Muscle of leg (tissue), 3 donors: ENCODE measurements at regions not wholly inside any gene's neighbourhood (a gene's known extent, or its start where the extent isn't known, plus 50 kb on each side); places are given as distances from the start of the nearest gene placed in this dataset.

ENCODE experiments used
- DNase-seq: peaks from one replicate; pipeline ENCODE4 v3.0.0; 2013
- H3K27ac ChIP-seq: one replicate; pipeline ENCODE4 v1.5.1; 2013; ENCODE audit warnings: mild to moderate bottlenecking, low read length, control low read depth
- H3K27me3 ChIP-seq: one replicate; pipeline ENCODE4 v1.6.1; 2013; ENCODE audit warnings: low read length; ENCODE audit not compliant: control insufficient read depth, insufficient read depth
- H3K36me3 ChIP-seq: one replicate; pipeline ENCODE4 v1.6.1; 2013; ENCODE audit warnings: low read length; ENCODE audit not compliant: control insufficient read depth, insufficient read depth
- H3K4me1 ChIP-seq: one replicate; pipeline ENCODE4 v1.6.1; 2013; ENCODE audit warnings: low read length; ENCODE audit not compliant: control insufficient read depth, insufficient read depth
- H3K4me3 ChIP-seq: one replicate; pipeline ENCODE4 v1.5.1; 2013; ENCODE audit warnings: low read length, control low read depth
- H3K9me3 ChIP-seq: replicated peaks from 2 replicates; pipeline ENCODE4 v1.6.1; 2013; ENCODE audit warnings: low read depth, low read length; ENCODE audit not compliant: control insufficient read depth
- WGBS: methylation state at CpG from one replicate; pipeline ENCODE4 v1.1.5; 2013; ENCODE audit warnings: missing lambda C conversion rate; ENCODE audit not compliant: insufficient coverage; 5-methylcytosine and 5-hydroxymethylcytosine counted together

DNA sequence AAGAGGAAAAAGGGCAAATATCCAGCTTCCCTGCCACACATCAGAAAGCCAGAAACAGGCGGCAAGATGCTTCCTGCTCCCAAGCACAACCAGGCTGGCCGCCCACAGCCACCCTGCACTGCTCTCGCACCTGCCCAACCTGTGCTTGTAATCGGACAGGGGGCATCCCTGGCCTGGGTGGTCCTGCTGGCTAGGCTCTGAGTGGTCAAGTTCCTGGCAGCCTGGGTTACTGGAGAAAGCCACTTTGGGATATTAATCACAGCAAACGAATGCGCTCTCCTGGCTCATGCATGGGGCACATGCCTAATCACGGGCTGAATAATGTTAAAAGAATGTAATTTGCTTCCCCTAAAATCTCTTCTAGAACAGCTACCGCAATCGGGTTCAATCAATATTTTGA lies 442.4 kb downstream of the MCTP2 start:
- Histone ChIP-seq H3K4me3 (no peak overlapping the region), H3K9me3 (no peaks in the 10 kb centered on the region), H3K27ac (no peak overlapping the region), H3K27me3 (no peaks in the 10 kb centered on the region), H3K4me1 (peaks cover 11% of the 10 kb centered on the region), H3K36me3 (no peaks in the 10 kb centered on the region)
- 88% methylated on average over 3 of the region's 9 CpGs for WGBS
- no peak for DNase-seq

DNA sequence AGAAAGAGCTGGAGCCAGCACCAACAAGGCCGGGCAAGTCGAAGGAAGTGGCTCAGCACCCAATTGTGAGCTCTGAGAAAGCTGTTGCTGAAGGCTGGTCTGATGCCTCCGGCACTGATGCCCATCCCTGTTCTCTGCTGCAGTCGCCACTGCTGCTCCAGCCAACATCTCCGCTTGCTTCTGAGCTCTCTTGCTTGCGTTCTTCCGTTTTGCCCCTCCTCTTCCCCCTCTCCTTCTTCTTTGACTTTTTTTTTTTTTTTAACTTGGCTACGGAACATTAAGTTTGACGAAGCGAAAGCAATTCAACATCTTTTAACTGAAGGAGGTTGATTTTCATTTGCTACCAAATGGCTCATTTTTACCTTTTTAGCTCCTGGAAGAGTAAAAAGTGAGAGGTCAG lies 442.9 kb downstream of the MCTP2 start:
- H3K4me3 ChIP-seq: no peak overlapping the region
- no peaks in the 10 kb centered on the region for H3K36me3 ChIP-seq
- no peak for DNase-seq
- no peaks in the 10 kb centered on the region for H3K27me3 ChIP-seq
- no peak overlapping the region for H3K27ac ChIP-seq
- WGBS: 81% methylated on average over 6 of the region's 10 CpGs
- no peaks in the 10 kb centered on the region for H3K9me3 ChIP-seq
- peaks cover 11% of the 10 kb centered on the region for H3K4me1 ChIP-seq

DNA sequence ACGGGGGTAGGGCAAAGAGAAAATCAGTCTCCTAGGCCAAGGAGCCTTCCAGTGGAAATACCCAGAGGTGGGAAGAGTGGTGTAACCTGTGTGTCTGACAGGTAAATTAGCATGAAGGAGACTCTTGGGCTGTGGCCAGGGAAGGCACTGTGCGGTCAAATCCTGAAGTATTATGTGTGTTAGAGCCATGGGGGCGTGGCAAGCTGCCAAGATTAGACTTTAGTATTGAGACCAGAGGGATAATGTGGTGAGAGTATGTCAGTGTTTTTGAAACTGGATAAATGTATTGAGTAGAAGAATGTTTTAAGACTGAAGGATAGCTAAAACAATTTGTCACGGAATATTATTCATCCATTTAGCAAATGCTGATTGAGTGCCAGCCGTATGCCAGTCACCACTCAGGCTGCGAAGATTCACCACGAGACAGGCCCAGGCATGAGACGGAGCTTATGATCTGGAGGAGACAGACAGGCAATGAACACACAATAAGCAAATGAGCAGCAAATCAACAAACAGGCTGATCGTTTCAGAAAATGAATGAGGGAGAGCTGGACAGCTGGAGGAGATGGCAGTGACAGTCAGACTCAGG lies 445.9 kb downstream of the MCTP2 start:
- DNase-seq: no peak
- no peaks in the 10 kb centered on the region for H3K36me3 ChIP-seq
- peaks cover 4% of the 10 kb centered on the region for H3K4me1 ChIP-seq
- no peak overlapping the region for H3K4me3 ChIP-seq
- WGBS: 65% methylated on average over 7 of the region's 9 CpGs
- H3K27ac ChIP-seq: no peak overlapping the region
- no peaks in the 10 kb centered on the region for H3K9me3 ChIP-seq
- H3K27me3 ChIP-seq: no peaks in the 10 kb centered on the region

DNA sequence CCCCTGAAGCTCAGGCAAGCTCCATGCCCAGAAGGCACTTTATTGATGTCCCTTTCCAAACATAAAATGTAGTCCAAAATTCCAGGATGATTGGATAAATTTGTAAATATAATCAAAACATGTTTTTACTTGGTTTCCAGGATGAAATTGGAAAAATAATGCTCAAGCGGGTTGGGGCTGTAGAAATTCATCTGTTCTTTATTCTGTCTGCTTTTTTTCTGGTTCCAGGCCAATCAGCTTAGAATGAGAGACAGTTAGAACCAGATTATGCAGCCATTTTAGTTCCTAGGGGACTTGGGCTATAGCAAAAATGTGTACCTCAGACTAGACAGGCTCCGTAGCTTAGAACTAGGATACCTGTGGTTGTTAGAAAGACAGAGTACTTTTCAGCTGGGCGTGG lies 450.8 kb downstream of the MCTP2 start:
- WGBS: 71% methylated on average over 3 of the region's 3 CpGs
- H3K27me3 ChIP-seq: no peaks in the 10 kb centered on the region
- H3K4me3 ChIP-seq: no peak overlapping the region
- H3K4me1 ChIP-seq: no peaks in the 10 kb centered on the region
- H3K27ac ChIP-seq: no peak overlapping the region
- H3K9me3 ChIP-seq: no peaks in the 10 kb centered on the region
- H3K36me3 ChIP-seq: no peaks in the 10 kb centered on the region
- peak; percentile 62 for DNase-seq

DNA sequence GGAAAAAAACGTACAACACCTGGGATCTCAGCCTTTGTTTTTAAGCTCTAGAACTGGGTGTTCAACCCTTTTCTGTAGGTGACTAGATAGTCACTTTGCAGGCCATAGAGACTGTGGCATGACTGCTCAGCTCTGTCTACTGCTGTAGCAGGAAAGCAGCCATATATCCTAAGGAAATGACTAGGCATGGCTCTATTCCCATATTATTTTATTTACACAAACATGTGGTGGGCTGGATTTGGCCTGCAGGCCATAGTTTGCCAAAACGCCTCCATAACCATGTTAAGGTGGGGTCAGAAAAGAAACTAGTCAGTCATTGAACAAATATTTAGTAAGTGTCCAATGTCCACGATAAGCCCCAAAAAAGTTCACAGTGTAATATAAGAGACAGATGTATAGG lies 452.5 kb downstream of the MCTP2 start:
- H3K4me3 ChIP-seq: no peak overlapping the region
- H3K27me3 ChIP-seq: no peaks in the 10 kb centered on the region
- WGBS: no CpG with 5 or more reads among the region's 3 CpGs
- H3K9me3 ChIP-seq: no peaks in the 10 kb centered on the region
- H3K27ac ChIP-seq: no peak overlapping the region
- DNase-seq: no peak
- H3K36me3 ChIP-seq: no peaks in the 10 kb centered on the region
- no peaks in the 10 kb centered on the region for H3K4me1 ChIP-seq

DNA sequence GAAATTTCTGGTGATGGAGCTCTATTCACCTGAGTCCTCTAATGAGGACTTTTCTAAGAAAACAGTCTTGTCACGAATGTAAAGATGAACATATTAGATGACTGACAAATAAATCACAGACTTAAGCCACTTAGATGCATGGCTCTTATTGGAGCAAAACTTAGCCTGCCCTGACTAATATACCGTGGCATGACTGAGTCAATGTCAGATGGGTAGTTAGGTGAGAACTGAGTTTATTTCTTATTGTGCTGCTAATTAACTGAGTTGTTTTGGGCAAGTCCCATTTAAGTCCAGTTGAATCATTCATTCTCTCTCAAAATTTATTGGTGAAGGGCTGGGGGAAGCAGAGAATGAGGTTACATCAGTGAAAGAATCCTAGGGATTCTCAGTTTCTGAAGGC lies 459.8 kb downstream of the MCTP2 start:
- Histone ChIP-seq H3K4me3 (no peak overlapping the region), H3K4me1 (no peaks in the 10 kb centered on the region), H3K36me3 (no peaks in the 10 kb centered on the region), H3K27me3 (no peaks in the 10 kb centered on the region), H3K9me3 (no peaks in the 10 kb centered on the region), H3K27ac (no peak overlapping the region)
- DNase-seq: no peak
- WGBS: no CpG with 5 or more reads among the region's 2 CpGs

DNA sequence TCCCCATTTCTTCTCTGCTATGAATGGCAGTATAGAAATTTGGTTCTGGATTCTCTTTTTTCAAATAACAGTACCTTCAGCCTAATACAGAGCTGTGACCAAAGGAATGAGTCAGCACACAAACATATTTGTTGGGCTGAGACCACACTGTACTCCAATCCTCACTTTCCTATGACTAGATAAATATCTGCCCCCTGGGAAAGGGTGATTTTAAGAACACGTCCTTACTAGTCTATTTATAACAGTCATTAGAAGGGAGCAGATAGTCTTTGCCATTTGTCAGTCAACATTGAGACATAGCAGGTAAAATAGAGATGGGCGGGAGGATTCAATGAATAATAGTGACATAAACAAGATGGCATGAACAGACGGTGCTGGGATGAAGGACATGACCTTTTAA lies 461.3 kb downstream of the MCTP2 start:
- Histone ChIP-seq H3K4me3 (no peak overlapping the region), H3K27me3 (no peaks in the 10 kb centered on the region), H3K27ac (no peak overlapping the region), H3K4me1 (no peaks in the 10 kb centered on the region), H3K36me3 (no peaks in the 10 kb centered on the region), H3K9me3 (no peaks in the 10 kb centered on the region)
- 100% methylated on average over 1 of the region's 3 CpGs for WGBS
- no peak for DNase-seq

DNA sequence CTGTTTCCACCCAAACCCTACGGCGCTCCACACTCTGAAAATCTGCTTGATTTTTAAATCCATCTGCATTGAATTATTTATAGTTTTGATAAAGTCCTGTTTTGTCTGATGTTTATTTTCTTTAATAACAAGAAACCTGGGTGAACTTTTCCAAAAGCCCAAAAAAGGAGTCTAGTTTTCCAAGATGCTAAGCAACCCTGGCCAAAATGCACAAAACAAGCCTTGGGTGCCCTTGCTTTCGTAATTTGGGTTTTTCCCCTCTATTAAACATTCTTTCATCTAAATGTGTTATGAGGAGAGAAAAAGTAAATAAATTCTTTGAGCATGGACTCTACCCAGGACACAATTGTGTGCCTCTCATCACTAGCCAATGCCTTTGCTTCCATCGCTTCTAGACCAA lies 468.9 kb downstream of the MCTP2 start:
- no peak overlapping the region for H3K4me3 ChIP-seq
- H3K27ac ChIP-seq: no peak overlapping the region
- no peaks in the 10 kb centered on the region for H3K36me3 ChIP-seq
- WGBS: no CpG with 5 or more reads among the region's 4 CpGs
- no peaks in the 10 kb centered on the region for H3K27me3 ChIP-seq
- DNase-seq: no peak
- H3K9me3 ChIP-seq: no peaks in the 10 kb centered on the region
- no peaks in the 10 kb centered on the region for H3K4me1 ChIP-seq

DNA sequence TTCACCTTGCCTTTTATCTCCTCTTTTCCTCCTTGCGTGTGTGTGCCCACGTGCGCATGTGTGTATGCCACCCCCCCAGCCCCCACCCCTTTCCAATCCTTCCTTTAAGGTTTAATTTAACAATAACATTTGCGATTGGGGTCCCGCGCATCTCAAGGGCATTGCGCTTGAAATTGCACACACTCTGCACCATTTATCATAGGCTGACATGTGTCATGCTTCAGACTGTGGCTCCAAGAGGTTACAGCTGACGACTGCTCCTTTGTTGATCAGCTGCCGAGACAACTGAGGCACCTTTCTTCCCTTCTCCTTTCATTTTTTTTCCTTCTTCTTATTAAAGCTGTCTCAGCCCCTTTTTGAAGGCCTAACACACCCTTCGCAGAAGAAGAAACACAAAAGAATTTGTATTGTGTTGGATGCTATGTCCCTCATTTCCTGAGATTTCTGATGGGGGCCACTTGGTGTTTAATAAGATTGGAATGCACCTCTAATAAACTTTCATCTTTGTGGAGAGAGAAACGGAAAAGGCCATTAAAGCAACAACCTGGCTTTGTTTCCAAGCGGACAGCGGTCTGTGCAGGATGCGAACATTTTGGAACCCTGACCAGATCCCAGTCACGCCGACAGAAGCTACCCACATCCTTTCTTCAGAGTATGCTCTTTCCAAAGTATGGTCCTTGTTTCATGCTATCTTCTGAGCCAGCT lies 470.1 kb downstream of the MCTP2 start:
- Histone ChIP-seq H3K4me3 (no peak overlapping the region), H3K4me1 (no peaks in the 10 kb centered on the region), H3K27ac (no peak overlapping the region), H3K36me3 (no peaks in the 10 kb centered on the region), H3K9me3 (no peaks in the 10 kb centered on the region), H3K27me3 (no peaks in the 10 kb centered on the region)
- 70% methylated on average over 15 of the region's 16 CpGs for WGBS
- DNase-seq: no peak

DNA sequence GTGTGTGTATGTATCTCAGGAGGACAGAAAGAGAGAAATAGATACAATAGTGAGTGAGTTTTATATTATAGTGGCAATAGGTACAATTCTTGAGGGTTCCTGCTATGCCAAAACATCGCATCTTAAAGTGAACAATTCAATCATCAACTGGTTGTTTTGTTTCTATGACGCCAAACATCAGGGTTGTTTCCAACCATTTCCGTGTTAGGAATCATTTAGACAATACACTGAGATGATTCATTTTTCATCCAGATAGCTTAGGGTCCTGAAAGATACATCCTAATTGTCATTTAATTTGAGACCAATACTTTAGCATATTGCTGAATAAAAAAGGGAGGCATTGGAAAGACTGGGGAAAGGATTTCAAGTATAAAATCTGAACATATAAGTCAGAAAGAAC lies 472.2 kb downstream of the MCTP2 start:
- Histone ChIP-seq H3K9me3 (no peaks in the 10 kb centered on the region), H3K27me3 (no peaks in the 10 kb centered on the region), H3K4me1 (no peaks in the 10 kb centered on the region), H3K4me3 (no peak overlapping the region), H3K27ac (no peak overlapping the region), H3K36me3 (no peaks in the 10 kb centered on the region)
- WGBS: no CpG with 5 or more reads among the region's 3 CpGs
- DNase-seq: peak; percentile 21

DNA sequence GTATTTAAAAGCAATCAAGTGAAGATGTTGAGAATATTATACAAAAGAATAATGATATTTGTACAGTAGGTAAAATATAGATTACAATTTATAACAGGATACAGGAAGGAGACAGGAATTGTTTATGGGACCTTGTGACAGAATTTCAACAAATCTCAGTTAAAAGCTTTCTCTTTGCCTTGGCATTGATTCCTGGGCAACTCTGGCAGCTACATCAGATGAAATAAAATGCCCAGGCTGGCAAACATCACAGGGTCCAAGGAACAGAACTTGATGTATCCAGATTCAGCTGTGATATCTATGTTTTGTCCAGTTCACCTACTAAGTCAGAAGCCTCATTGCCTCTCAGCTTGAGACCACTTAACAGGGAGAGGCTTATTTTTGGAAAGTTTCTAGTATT lies 473.1 kb downstream of the MCTP2 start:
- H3K27ac ChIP-seq: no peak overlapping the region
- H3K27me3 ChIP-seq: no peaks in the 10 kb centered on the region
- H3K9me3 ChIP-seq: no peaks in the 10 kb centered on the region
- no peaks in the 10 kb centered on the region for H3K36me3 ChIP-seq
- no peak for DNase-seq
- H3K4me3 ChIP-seq: no peak overlapping the region
- no peaks in the 10 kb centered on the region for H3K4me1 ChIP-seq
